Endothelial cell of hepatic sinusoid (primary cell): ENCODE measurements at regions not wholly inside any gene's neighbourhood (a gene's known extent, or its start where the extent isn't known, plus 50 kb on each side); places are given as distances from the start of the nearest gene placed in this dataset.

Experiments used
- in situ Hi-C: cut with HindIII; loops from 2 replicates; pipeline ENCODE4 v1.10.0; 2017; ENCODE audit warnings: low sequenced_read_pairs

GRCh38 chr2:8298783-8299182 lies 383.1 kb upstream of the ID2 start:
- in situ Hi-C loops, result no loop called here

- in situ Hi-C loops, result no loop called here
Measured at GRCh38 chr2:8300216-8300615, 381.6 kb upstream of the ID2 start.

GRCh38 chr2:8300905-8301304 lies 381.0 kb upstream of the ID2 start:
- in situ Hi-C loops, result no loop called here

- in situ Hi-C loops, result no loop called here
Measured at GRCh38 chr2:8303322-8303832, 378.5 kb upstream of the ID2 start.

- in situ Hi-C loops, result no loop called here
Measured at GRCh38 chr2:8304821-8305766, 376.8 kb upstream of the ID2 start.

GRCh38 chr2:8306530-8307351 lies 375.1 kb upstream of the ID2 start:
- in situ Hi-C loops, result no loop called here

GRCh38 chr2:8307606-8308180 lies 374.2 kb upstream of the ID2 start:
- in situ Hi-C loops, result no loop called here

GRCh38 chr2:8309131-8309530 lies 372.7 kb upstream of the ID2 start:
- in situ Hi-C loops, result no loop called here

- in situ Hi-C loops, result no loop called here
Measured at GRCh38 chr2:8310557-8311455, 371.1 kb upstream of the ID2 start.

GRCh38 chr2:8312221-8312620 lies 369.6 kb upstream of the ID2 start:
- in situ Hi-C loops, result no loop called here

- in situ Hi-C loops, result no loop called here
Measured at GRCh38 chr2:8312861-8313830, 368.7 kb upstream of the ID2 start.

- in situ Hi-C loops, result no loop called here
Measured at GRCh38 chr2:8314063-8314462, 367.8 kb upstream of the ID2 start.

GRCh38 chr2:8315531-8316165 lies 366.2 kb upstream of the ID2 start:
- in situ Hi-C loops, result no loop called here

- in situ Hi-C loops, result no loop called here
Measured at GRCh38 chr2:8316356-8316755, 365.5 kb upstream of the ID2 start.

GRCh38 chr2:8317418-8317817 lies 364.4 kb upstream of the ID2 start:
- in situ Hi-C loops, result no loop called here

GRCh38 chr2:8319219-8319618 lies 362.6 kb upstream of the ID2 start:
- in situ Hi-C loops, result no loop called here

- in situ Hi-C loops, result no loop called here
Measured at GRCh38 chr2:8320311-8321066, 361.4 kb upstream of the ID2 start.

- in situ Hi-C loops, result no loop called here
Measured at GRCh38 chr2:8322634-8323033, 359.2 kb upstream of the ID2 start.
